Rectal smooth muscle tissue (tissue), 1 donor: ENCODE measurements at regions not wholly inside any gene's neighbourhood (a gene's known extent, or its start where the extent isn't known, plus 50 kb on each side); places are given as distances from the start of the nearest gene placed in this dataset.

ENCODE experiments used
- H3K27ac ChIP-seq: one replicate; pipeline ENCODE4 v1.7.0; 2013; ENCODE audit warnings: low read depth, low read length, inconsistent platforms
- H3K27me3 ChIP-seq: one replicate; pipeline ENCODE4 v1.7.0; 2013; ENCODE audit warnings: low read length; ENCODE audit not compliant: control insufficient read depth, insufficient read depth
- H3K36me3 ChIP-seq: one replicate; pipeline ENCODE4 v1.7.0; 2013; ENCODE audit warnings: low read length; ENCODE audit not compliant: control insufficient read depth, insufficient read depth
- H3K4me1 ChIP-seq: one replicate; pipeline ENCODE4 v1.7.0; 2013; ENCODE audit warnings: low read length; ENCODE audit not compliant: control insufficient read depth, insufficient read depth
- H3K4me3 ChIP-seq: one replicate; pipeline ENCODE4 v1.7.0; 2013; ENCODE audit warnings: low read length
- H3K9ac ChIP-seq: one replicate; pipeline ENCODE4 v1.7.0; 2013; ENCODE audit warnings: low read length

DNA sequence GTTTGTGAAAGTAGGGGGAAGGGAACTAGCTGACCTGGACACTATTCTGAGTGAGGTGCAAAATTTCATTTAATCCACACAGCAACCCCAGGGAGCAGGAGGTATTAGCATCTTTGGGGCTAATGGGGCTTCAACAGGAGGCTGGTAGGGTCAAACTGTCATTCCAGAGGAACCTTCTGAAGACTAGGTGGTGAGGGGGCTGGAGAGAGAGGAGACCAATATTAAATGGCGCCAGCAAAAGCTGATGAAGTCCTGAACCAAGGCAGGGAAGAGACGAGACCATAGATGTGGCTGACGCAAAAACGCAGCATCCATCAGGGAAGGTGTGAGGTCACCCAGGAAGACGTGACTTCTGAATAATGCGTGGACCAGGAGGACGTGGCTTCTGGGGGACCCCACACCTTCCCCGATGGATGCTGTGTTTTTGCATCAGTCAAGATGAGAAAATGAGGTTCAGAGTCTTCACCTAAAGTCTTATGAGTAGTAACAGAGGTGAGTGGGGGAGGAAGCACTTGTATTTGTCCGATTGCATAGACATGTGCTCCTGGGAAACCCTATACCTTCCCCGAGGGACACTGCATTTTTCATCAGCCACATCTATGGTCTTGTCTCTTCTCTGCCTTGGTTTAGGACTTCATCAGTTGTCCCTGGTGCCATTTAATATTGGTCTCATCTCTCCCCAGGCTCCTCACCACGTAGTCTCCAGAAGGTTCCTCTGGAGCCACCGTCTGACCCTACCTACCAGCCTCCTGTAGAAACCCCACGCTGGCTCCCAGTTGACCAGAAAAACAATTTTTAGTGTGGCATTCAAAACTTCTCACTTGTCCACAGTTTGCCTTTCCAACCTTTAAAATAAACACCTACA lies 188.6 kb downstream of the MYCN start:
- Histone ChIP-seq H3K4me3 (no peak overlapping the region), H3K27ac (no peak overlapping the region), H3K27me3 (no peaks in the 10 kb centered on the region), H3K9ac (no peak overlapping the region), H3K4me1 (no peaks in the 10 kb centered on the region), H3K36me3 (no peaks in the 10 kb centered on the region)

DNA sequence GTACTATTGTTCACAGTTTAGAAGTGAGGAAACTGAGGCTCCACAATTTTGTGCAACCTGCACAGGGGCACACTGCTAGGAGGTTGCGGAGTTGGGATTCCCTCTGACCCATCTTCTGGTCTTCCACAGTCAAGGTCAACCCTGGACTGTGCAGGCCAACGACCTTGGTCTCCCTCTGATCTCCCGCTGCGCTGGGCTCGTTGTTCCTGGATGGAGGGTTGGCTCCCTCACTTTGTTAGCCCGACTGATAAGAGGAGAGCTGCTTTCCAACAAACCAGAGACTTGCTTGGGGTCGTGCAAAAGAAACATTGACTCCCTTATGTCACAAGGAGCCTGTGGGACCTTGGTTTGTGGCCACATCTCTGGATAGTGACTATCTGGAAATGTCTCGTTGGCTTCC lies 187.6 kb downstream of the MYCN start:
- H3K9ac ChIP-seq, result no peak overlapping the region

DNA sequence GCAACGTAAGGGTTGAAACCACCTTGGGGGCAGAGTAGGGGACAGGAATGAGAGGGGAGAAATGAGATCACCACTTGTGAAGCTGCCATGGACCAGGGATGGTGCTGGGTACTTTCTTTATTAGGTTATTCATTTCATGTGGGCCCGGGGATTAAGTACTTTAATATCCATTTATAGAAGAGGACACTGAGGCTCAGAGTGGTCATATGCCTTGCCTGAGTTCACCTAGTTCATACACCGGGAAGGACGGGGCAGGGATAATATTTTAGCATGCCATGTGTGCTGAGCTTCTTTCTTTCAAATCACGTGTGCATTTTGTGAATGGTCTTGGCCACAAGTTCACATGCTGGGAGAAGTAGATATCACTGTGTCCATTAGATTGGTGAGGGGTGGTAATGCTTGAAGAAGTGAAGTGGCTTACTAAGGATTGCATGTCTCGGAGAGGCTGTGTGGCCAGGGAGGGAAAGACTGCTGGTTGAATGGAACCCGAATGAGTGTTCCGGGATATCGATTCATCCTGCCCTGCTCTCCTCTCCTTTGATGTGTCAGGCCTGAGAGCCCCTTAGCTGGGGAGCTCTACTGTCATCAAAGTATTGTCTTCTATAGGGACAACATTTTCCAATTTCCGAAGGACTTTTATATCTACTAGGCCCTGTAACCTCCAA lies 187.1 kb downstream of the MYCN start:
- Histone ChIP-seq H3K27ac (no peak overlapping the region), H3K4me3 (no peak overlapping the region), H3K27me3 (no peaks in the 10 kb centered on the region), H3K9ac (no peak overlapping the region), H3K4me1 (no peaks in the 10 kb centered on the region), H3K36me3 (no peaks in the 10 kb centered on the region)

More for the DNA sequence above, 187.6 kb downstream of the MYCN start:
- no peaks in the 10 kb centered on the region for H3K4me1 ChIP-seq
- no peak overlapping the region for H3K4me3 ChIP-seq
- H3K27me3 ChIP-seq, result no peaks in the 10 kb centered on the region
- no peak overlapping the region for H3K27ac ChIP-seq
- no peaks in the 10 kb centered on the region for H3K36me3 ChIP-seq

DNA sequence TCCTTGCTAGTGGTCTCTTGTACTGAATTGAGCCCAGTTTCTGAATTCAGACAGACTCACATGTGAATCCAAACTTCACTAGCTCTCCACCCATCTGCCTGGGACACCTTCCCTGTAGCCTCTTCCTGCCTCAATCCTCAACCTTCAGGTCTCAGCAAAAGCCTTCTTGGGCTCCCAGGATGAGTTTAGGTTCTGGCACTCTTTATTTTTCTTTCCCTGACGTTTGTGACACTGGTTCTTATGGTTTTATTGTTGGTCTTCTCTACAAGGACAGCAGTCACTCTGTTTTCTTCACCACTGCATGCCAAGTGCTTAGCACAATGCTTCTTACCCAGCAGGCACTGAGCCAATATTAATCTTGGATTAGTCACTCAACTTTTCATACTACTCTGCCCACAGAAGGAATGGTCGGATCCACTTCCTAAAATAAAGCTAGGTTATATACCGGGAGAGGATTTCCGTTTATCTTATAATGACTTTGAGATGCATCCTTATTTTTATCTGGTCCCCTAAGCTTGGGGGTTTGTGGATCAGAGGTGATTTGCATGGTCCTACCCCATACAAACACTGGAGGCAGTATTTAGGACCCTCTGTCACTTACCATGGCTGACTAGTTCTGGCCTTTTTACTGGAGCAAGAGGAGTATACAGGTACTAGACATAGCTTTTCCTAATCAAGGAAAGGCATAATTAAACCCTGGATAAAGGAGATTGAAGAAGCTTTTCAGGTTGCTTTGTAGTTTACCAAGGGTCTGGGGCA lies 186.3 kb downstream of the MYCN start:
- no peaks in the 10 kb centered on the region for H3K36me3 ChIP-seq
- H3K27me3 ChIP-seq, result no peaks in the 10 kb centered on the region
- H3K4me1 ChIP-seq, result no peaks in the 10 kb centered on the region
- H3K9ac ChIP-seq, result no peak overlapping the region
- no peak overlapping the region for H3K27ac ChIP-seq
- H3K4me3 ChIP-seq, result no peak overlapping the region

DNA sequence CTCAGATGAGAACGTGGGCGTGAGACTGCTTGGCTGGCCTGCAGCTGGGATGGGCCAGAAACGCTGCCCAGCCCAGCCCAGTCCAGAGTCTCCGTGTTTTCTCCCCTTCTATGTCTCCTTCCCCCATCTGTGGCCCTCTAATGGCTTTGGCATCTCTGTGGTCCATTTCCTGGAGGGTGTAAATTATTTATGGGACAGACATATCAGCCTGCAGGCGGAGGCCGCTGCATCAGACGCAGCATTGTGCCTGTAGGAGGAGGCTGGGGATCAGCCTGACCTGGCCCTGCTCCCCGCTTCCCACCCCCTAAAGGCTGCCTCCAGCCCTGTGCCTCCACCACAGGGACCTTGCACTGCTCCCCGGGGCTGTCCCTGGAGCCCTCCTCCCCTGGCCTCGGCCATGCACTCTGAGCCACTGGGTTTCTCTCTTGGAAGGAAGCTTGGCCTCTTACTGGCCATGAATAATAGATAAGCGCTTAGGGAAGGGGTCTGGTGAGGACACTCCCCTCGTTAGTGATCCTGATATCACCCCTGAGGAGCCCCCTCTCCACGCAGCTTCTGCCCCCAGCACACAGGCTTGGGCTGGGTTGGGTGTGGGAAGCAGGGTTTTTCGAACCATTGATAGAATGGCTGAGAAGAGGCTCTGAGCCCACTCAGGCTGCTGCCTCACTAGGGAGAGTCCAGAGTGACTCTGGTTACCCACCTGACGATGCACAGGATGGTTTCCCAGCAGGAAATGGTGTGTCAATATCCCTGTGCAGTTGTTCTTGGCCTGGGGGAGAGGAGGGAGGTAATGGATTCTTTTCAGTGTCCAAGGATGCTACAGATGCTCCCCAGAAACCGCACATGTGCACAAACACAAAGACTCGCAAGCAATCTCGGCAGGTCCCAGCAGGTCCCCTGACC lies 185.5 kb downstream of the MYCN start:
- H3K27me3 ChIP-seq, result no peaks in the 10 kb centered on the region
- no peak overlapping the region for H3K9ac ChIP-seq
- no peaks in the 10 kb centered on the region for H3K36me3 ChIP-seq
- H3K4me1 ChIP-seq, result no peaks in the 10 kb centered on the region
- H3K4me3 ChIP-seq, result no peak overlapping the region
- H3K27ac ChIP-seq, result no peak overlapping the region

DNA sequence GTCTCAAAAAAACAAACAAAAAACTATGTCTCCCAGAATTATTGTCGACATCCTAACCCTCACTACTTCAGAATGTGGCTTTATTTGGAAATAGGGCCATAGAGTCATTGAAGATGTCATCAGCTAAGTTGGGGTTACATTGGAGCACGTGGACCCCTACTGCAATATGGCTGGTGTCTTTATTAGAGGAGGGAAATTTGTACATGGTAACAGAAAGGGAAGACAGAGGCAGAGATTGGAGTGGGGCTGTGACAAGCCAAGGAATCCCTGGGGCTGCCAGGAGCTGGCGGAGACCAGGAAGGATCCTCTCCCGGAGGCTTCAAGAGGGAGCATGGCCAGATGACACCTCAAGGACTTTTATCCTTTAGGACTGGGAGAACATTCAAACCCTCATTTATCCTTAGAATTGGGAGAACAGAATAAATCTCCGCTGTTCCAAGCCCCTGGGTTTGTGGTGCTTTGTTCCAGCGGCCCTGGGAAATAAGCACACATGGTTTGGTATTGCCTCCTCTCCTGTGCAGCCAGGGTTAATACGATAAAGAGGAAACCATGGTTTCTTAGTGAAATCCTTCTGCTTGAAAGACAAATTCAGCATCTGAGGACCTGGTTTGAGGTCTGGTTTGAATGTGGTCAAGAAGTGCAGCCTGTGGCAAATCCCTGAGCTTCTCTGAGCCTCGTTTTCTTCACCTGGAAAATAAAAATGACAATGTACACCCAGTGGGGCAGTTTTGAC lies 184.7 kb downstream of the MYCN start:
- Histone ChIP-seq H3K27me3 (no peaks in the 10 kb centered on the region), H3K4me3 (no peak overlapping the region), H3K4me1 (no peaks in the 10 kb centered on the region), H3K36me3 (no peaks in the 10 kb centered on the region), H3K27ac (no peak overlapping the region), H3K9ac (no peak overlapping the region)

DNA sequence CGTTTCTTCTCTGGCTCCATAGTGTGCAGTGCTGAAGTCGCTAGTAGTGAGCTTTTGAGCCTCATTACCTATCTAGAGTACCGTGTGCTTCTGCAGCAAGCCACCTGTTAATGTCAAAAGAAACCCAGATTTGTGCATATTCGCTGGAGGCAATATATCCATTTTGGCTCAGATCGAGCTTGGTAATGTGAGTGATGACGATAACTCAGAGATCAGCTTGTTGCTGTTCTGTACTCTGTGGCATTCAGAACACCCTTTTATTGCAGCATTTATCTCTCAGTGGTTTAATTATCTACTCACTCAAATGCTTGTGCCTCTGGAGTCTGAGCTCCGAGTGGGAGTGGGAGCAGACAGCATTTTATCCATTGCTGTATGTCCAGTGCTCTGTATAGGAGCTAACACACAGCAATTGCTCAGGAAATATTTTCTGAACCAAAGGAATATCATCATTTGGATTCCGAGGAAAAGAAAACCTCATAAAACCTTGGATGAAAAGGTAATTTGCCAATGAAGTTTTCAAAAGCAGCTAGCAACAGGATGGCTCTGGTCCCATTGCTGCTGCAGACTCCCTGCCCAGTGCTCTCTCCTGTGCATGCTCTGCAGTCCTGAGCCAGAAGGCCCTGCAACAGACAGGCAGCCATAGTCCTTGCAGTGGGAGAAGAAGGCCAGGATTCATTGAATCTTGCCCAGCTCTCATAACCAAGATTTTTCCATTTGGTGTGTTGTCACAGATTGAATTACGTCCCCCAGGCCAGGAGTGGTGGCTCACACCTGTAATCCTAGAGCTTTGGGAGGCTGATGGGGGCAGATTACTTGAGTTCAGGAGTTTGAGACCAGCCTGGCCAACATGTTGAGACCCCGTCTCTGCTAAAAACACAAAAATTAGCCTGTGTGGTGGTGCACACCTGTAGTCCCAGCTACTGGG lies 183.8 kb downstream of the MYCN start:
- Histone ChIP-seq H3K4me1 (no peaks in the 10 kb centered on the region), H3K27me3 (no peaks in the 10 kb centered on the region), H3K36me3 (no peaks in the 10 kb centered on the region), H3K9ac (no peak overlapping the region), H3K4me3 (no peak overlapping the region), H3K27ac (no peak overlapping the region)

DNA sequence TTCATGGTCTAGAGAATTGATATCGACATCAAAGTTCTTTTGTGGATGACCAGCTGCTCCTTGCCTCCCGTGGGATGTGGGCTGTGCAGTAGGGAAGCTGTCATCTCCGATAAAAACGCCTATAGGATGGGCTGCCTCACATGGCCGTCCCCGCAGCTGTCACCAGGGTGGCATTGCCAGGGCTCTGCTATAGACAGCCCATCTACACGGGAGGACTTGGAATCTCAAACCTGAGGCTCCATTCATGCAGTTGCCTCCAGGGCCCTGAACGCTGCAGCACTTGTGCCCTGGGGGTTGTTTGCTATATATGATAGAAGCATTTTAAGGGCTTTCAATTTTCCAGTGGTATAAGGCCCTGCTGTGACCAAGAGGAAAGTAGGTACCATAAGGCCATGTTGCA lies 183.1 kb downstream of the MYCN start:
- H3K27me3 ChIP-seq, result no peaks in the 10 kb centered on the region
- H3K4me1 ChIP-seq, result no peaks in the 10 kb centered on the region
- no peaks in the 10 kb centered on the region for H3K36me3 ChIP-seq
- H3K9ac ChIP-seq, result no peak overlapping the region
- no peak overlapping the region for H3K4me3 ChIP-seq
- no peak overlapping the region for H3K27ac ChIP-seq

DNA sequence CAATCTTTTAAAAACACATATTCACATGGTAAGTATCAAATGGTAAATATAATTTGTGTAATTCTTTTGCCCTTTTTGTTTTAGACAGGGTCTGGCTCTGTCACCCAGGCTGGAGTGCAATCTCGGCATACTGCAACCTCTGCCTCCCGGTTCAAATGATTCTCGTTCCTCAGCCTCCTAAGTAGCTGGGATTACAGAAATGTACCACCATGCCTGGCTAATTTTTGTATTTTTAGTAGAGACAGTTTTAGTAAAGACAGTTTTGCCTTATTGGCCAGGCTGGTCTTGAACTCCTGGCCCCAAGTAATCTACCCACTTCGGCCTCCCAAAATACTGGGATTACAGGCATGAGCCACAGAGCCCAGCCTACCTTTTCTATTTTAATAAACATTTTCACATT lies 182.2 kb downstream of the MYCN start:
- Histone ChIP-seq H3K4me3 (no peak overlapping the region), H3K27me3 (no peaks in the 10 kb centered on the region), H3K27ac (no peak overlapping the region), H3K9ac (no peak overlapping the region), H3K36me3 (no peaks in the 10 kb centered on the region), H3K4me1 (no peaks in the 10 kb centered on the region)

DNA sequence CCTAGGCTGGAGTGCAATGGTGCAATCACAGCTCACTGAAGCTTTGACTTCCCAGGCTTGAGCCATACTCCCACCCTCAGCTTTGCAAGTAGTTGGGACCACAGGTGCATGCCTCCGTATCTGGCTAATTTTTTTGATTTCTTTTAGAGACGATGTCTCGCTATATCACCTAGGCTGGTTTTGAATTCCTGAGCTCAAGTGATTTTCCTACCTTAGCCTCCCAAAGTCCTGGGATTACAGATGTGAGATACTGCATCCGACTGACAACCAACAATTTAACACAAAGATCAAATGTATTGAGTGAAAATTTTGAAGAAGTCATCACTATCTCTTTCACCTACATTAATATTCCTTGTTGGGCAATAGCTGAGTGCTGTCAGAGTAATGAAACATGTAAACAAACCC lies 181.6 kb downstream of the MYCN start:
- H3K27me3 ChIP-seq, result no peaks in the 10 kb centered on the region
- no peak overlapping the region for H3K9ac ChIP-seq

More for the DNA sequence above, 181.6 kb downstream of the MYCN start:
- Histone ChIP-seq H3K4me3 (no peak overlapping the region), H3K27ac (no peak overlapping the region), H3K36me3 (no peaks in the 10 kb centered on the region), H3K4me1 (no peaks in the 10 kb centered on the region)
